Activated naive CD4-positive, alpha-beta T cell treated with anti-CD3 and anti-CD28 coated beads, Interleukin-2, amount 10 ng/mL, durations not matched to agents 7 days and 5 days (primary cell): ENCODE measurements at regions not wholly inside any gene's neighbourhood (a gene's known extent, or its start where the extent isn't known, plus 50 kb on each side); places are given as distances from the start of the nearest gene placed in this dataset.
A peak's percentile ranks its signal among the peaks of the same experiment; 100 is the strongest.
"Not testable (repeated sequence)": the region's sequence is repeated elsewhere in the genome, so short reads cannot be mapped to it uniquely, and the experiment has no call there.

Experiments used
- CTCF ChIA-PET: fragments of 350-600 bp; sonication (Branson Sonifier 250); formaldehyde crosslinking; loops from one replicate; lab custom pipeline; 2021; ENCODE audit warnings: antibody characterized with exemption; lab: Charles Lee
- DNase-seq: peaks from one replicate; pipeline ENCODE4 v3.0.0-alpha.2; 2020
- H3K27ac Mint-ChIP-seq: one replicate; pipeline ENCODE4 v1.8.0; 2021; ENCODE audit warnings: mild to moderate bottlenecking, moderate library complexity, mixed read lengths
- H3K27me3 Mint-ChIP-seq: one replicate; pipeline ENCODE4 v1.8.0; 2021; ENCODE audit warnings: mild to moderate bottlenecking, mixed read lengths
- H3K36me3 Mint-ChIP-seq: one replicate; pipeline ENCODE4 v1.8.0; 2021; ENCODE audit warnings: mixed read lengths
- H3K4me1 Mint-ChIP-seq: one replicate; pipeline ENCODE4 v1.8.0; 2021; ENCODE audit warnings: mixed read lengths
- H3K4me3 Mint-ChIP-seq: one replicate; pipeline ENCODE4 v1.8.0; 2021; ENCODE audit warnings: mild to moderate bottlenecking, moderate library complexity, mixed read lengths
- H3K9me3 Mint-ChIP-seq: one replicate; pipeline ENCODE4 v1.8.0; 2021; ENCODE audit warnings: mixed read lengths

DNA sequence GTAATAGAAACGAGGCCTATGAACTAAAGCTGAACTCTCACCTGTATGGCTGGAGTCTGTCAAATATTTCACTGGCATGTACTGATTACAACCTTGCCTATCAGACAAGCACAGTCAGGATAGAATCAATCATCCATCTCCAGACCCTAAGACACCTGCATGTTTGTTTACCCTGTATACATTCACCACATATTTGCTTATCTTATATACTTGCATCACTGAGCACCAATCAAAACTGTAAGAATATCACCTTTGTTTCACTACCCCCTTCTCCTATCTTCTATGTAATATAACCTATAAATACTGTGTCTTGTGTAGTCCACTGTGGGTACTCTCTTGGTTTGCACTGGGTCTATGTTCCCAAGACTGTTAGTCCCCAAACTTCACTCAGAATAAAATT is 1085.7 kb downstream of the TAF11L14 start:
- no peaks in the 10 kb centered on the region for H3K4me1 Mint-ChIP-seq
- CTCF ChIA-PET, result no interaction called here
- no peak overlapping the region for H3K27ac Mint-ChIP-seq
- H3K36me3 Mint-ChIP-seq, result no peaks in the 10 kb centered on the region
- no peak for DNase-seq
- H3K27me3 Mint-ChIP-seq, result no peaks in the 10 kb centered on the region
- H3K9me3 Mint-ChIP-seq, result no peaks in the 10 kb centered on the region
- H3K4me3 Mint-ChIP-seq, result no peak overlapping the region

- no peak for DNase-seq
- H3K36me3 Mint-ChIP-seq, result peaks cover 24% of the 10 kb centered on the region
- H3K9me3 Mint-ChIP-seq, result no peaks in the 10 kb centered on the region
- no peaks in the 10 kb centered on the region for H3K4me1 Mint-ChIP-seq
- H3K27me3 Mint-ChIP-seq, result no peaks in the 10 kb centered on the region
- no peak overlapping the region for H3K27ac Mint-ChIP-seq
- no peak overlapping the region for H3K4me3 Mint-ChIP-seq
- CTCF ChIA-PET, result no interaction called here
Measured at GRCh38 chr5:18732556-18733479, 1098.6 kb downstream of the TAF11L14 start.

DNA sequence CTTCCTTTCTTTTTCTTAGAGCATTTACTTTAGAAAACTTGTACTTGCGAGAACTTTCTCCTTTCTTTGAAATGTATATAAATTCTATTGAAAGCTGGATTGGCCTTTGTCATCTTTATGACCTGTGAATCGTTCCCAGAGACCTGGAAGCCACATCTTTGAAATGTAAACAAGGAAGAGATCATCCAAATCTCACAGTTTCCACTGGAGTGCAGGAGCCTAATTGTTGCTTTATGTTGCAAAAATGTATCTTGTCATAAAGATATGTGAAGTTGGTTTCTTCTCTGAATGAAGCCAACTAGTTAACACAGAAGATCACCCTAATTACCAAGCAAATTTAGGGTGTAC is 1101.8 kb downstream of the TAF11L14 start:
- Mint-ChIP-seq H3K4me3 (no peak overlapping the region), H3K27me3 (no peaks in the 10 kb centered on the region), H3K36me3 (peaks cover 32% of the 10 kb centered on the region), H3K4me1 (peaks cover 17% of the 10 kb centered on the region), H3K27ac (no peak overlapping the region), H3K9me3 (no peaks in the 10 kb centered on the region)
- CTCF ChIA-PET, result no interaction called here
- DNase-seq, result no peak

DNA sequence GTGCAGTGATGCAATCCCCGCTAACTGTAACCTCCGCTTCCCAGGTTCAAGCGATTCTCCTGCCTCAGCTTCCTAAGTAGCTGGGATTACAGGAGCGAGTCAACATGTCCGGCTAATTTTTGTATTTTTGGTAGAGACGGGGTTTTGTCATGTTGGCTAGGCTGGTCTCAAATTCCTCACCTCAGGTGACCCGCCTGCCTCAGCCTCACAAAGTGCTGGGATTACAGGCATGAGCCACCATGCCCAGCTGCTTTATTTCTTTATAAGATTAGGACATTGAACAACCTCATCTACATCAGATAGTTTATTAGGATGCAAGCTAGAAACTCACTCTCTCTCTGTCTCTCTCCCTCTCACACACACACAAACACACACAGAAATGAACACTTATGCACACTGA is 1102.5 kb downstream of the TAF11L14 start:
- peaks cover 20% of the 10 kb centered on the region for H3K4me1 Mint-ChIP-seq
- peaks cover 30% of the 10 kb centered on the region for H3K36me3 Mint-ChIP-seq
- DNase-seq, CTCF ChIA-PET, H3K27me3 Mint-ChIP-seq, H3K9me3 Mint-ChIP-seq, H3K4me3 Mint-ChIP-seq, H3K27ac Mint-ChIP-seq: not testable (repeated sequence)

- Mint-ChIP-seq H3K27ac (no peak overlapping the region), H3K4me3 (no peak overlapping the region), H3K4me1 (peaks cover 45% of the 10 kb centered on the region), H3K36me3 (peaks cover 32% of the 10 kb centered on the region), H3K27me3 (no peaks in the 10 kb centered on the region), H3K9me3 (no peaks in the 10 kb centered on the region)
- CTCF ChIA-PET, result no interaction called here
- DNase-seq, result no peak
Measured at GRCh38 chr5:18740301-18740700, 1106.0 kb downstream of the TAF11L14 start.

GRCh38 chr5:18742830-18743229 is 1108.6 kb downstream of the TAF11L14 start:
- peaks cover 52% of the 10 kb centered on the region for H3K4me1 Mint-ChIP-seq

DNA sequence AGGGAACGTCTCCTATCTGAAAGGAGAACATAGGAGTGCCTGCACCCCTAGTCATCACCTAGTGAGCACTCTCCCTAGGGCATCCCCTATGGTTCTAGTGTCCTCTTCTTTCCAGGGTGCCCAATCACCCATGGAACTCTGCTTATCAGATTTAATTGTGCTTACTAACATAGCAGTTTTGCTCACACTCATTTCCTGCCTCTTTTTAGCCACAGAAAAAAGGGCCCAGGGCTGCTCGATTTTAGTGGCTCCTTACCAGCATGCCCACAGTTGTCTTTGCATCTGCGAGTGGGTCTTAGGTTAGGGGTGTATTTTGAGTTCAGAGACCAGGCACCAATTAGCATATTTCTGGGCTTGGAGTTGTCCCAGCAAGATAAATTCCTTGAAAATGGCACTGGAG is 1110.2 kb downstream of the TAF11L14 start:
- CTCF ChIA-PET, result no interaction called here
- Mint-ChIP-seq H3K36me3 (peaks cover 27% of the 10 kb centered on the region), H3K9me3 (peaks cover 6% of the 10 kb centered on the region), H3K27me3 (no peaks in the 10 kb centered on the region), H3K4me3 (peak overlapping the region; percentile 89), H3K4me1 (peaks cover 47% of the 10 kb centered on the region), H3K27ac (peak overlapping the region; percentile 97)
- no peak for DNase-seq

More at GRCh38 chr5:18742830-18743229, 1108.6 kb downstream of the TAF11L14 start:
- Mint-ChIP-seq H3K4me3 (no peak overlapping the region), H3K27me3 (no peaks in the 10 kb centered on the region), H3K27ac (no peak overlapping the region), H3K9me3 (peaks cover 6% of the 10 kb centered on the region), H3K36me3 (peaks cover 32% of the 10 kb centered on the region)
- no peak for DNase-seq
- CTCF ChIA-PET, result no interaction called here

- Mint-ChIP-seq H3K27me3 (no peaks in the 10 kb centered on the region), H3K4me3 (peak overlapping the region; percentile 89), H3K27ac (peak overlapping the region; percentile 97), H3K9me3 (peaks cover 6% of the 10 kb centered on the region), H3K4me1 (peaks cover 42% of the 10 kb centered on the region), H3K36me3 (peaks cover 24% of the 10 kb centered on the region)
- CTCF ChIA-PET, result no interaction called here
- peak; percentile 54 for DNase-seq
Measured at GRCh38 chr5:18745042-18745987, 1111.1 kb downstream of the TAF11L14 start.

DNA sequence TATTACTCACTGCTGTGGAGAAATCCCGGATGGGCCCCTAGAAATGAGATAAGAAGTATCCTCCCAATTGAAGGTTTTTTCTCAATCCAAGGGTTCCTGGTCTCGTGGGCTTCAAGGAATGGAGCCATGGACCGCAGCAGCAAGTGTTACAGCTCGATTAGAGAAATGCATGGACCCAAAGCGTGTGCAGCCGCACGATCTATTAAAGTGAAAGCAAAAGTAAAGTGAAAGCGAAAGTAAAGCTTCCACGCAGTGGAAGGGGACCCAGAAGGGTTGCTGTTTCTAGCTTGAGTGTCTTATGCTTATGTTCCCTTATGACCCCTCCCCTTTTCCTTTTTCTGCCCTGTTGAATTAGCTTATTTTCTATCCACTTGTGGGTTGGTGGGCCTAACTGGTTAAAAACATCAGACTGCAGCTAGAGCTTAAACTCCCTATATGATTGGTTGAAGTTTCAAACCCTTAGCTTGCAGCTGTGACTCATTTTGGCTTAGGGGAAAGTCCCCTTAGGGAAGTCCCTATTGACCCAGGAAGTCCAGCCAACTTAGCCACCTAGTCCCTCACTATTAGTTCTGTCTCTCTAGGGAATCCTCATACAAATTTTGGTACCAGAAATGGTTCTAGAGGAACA is 1111.8 kb downstream of the TAF11L14 start:
- DNase-seq, result peak; percentile 55
- Mint-ChIP-seq H3K4me1 (peaks cover 34% of the 10 kb centered on the region), H3K36me3 (peaks cover 22% of the 10 kb centered on the region), H3K9me3 (peaks cover 6% of the 10 kb centered on the region), H3K4me3 (peak overlapping the region; percentile 89), H3K27me3 (no peaks in the 10 kb centered on the region), H3K27ac (peak overlapping the region; percentile 97)
- CTCF ChIA-PET, result no interaction called here

- H3K9me3 Mint-ChIP-seq, result peaks cover 6% of the 10 kb centered on the region
- H3K4me1 Mint-ChIP-seq, result peaks cover 10% of the 10 kb centered on the region
- no peak for DNase-seq
- CTCF ChIA-PET, result no interaction called here
- H3K4me3 Mint-ChIP-seq, result no peak overlapping the region
- no peaks in the 10 kb centered on the region for H3K27me3 Mint-ChIP-seq
- peaks cover 3% of the 10 kb centered on the region for H3K36me3 Mint-ChIP-seq
- no peak overlapping the region for H3K27ac Mint-ChIP-seq
Measured at GRCh38 chr5:18749763-18750162, 1115.5 kb downstream of the TAF11L14 start.

DNA sequence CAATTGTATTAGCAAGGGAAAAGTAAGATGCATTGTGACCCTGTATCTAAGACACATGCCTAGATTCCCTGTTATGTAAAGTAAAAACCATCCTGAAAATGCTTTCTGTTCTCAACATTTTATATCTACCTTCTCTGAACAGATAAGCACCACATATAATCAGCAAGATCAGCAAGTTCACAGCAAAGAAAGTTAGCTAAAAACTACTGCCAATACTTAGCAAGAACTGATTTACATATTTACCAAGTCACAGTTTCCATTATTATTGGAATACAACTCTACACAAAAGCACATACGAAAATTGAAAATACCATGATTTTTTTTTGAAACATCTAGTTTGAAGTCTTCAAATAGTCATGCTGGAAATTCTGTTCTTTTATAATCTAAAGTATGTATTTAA is 1118.1 kb downstream of the TAF11L14 start:
- Mint-ChIP-seq H3K4me3 (no peak overlapping the region), H3K36me3 (no peaks in the 10 kb centered on the region), H3K4me1 (no peaks in the 10 kb centered on the region), H3K9me3 (peaks cover 4% of the 10 kb centered on the region), H3K27ac (no peak overlapping the region), H3K27me3 (no peaks in the 10 kb centered on the region)
- DNase-seq, result no peak
- CTCF ChIA-PET, result no interaction called here

- Mint-ChIP-seq H3K4me1 (no peaks in the 10 kb centered on the region), H3K27me3 (no peaks in the 10 kb centered on the region)
- CTCF ChIA-PET, result no interaction called here
Measured at GRCh38 chr5:18754201-18754600, 1119.9 kb downstream of the TAF11L14 start.

GRCh38 chr5:18761801-18762200 is 1127.5 kb downstream of the TAF11L14 start:
- Mint-ChIP-seq H3K36me3 (no peaks in the 10 kb centered on the region), H3K9me3 (no peaks in the 10 kb centered on the region), H3K27me3 (no peaks in the 10 kb centered on the region), H3K27ac (no peak overlapping the region), H3K4me3 (no peak overlapping the region), H3K4me1 (no peaks in the 10 kb centered on the region)
- CTCF ChIA-PET, result no interaction called here
- DNase-seq, result no peak

More at GRCh38 chr5:18754201-18754600, 1119.9 kb downstream of the TAF11L14 start:
- no peak for DNase-seq
- H3K36me3 Mint-ChIP-seq, result no peaks in the 10 kb centered on the region
- no peak overlapping the region for H3K27ac Mint-ChIP-seq
- H3K9me3 Mint-ChIP-seq, result no peaks in the 10 kb centered on the region
- no peak overlapping the region for H3K4me3 Mint-ChIP-seq

GRCh38 chr5:18764161-18764560 is 1129.9 kb downstream of the TAF11L14 start:
- Mint-ChIP-seq H3K9me3 (no peaks in the 10 kb centered on the region), H3K36me3 (no peaks in the 10 kb centered on the region), H3K27ac (no peak overlapping the region), H3K4me1 (no peaks in the 10 kb centered on the region), H3K27me3 (no peaks in the 10 kb centered on the region), H3K4me3 (no peak overlapping the region)
- CTCF ChIA-PET, result no interaction called here
- DNase-seq, result no peak
